Activated CD4-positive, alpha-beta T cell treated with anti-CD3 and anti-CD28 coated beads, Interleukin-2, amount 10 ng/mL, durations not matched to agents 7 days and 5 days (primary cell): ENCODE measurements at regions not wholly inside any gene's neighbourhood (a gene's known extent, or its start where the extent isn't known, plus 50 kb on each side); places are given as distances from the start of the nearest gene placed in this dataset.

Source experiments
- CTCF ChIA-PET: fragments of 350-600 bp; sonication (Branson Sonifier 250); formaldehyde crosslinking; loops from one replicate; lab custom pipeline; 2021; ENCODE audit warnings: antibody characterized with exemption; lab: Charles Lee
- POLR2A ChIA-PET: fragments of 350-600 bp; sonication (Branson Sonifier 250); formaldehyde crosslinking; loops from one replicate; lab custom pipeline; 2021; ENCODE audit warnings: antibody characterized with exemption; lab: Charles Lee
- DNase-seq: peaks from one replicate; pipeline ENCODE4 v3.0.0-alpha.2; 2020
- H3K27ac Mint-ChIP-seq: one replicate; pipeline ENCODE4 v1.8.0; 2021; ENCODE audit warnings: mild to moderate bottlenecking, moderate library complexity, mixed read lengths
- H3K27me3 Mint-ChIP-seq: one replicate; pipeline ENCODE4 v1.8.0; 2021; ENCODE audit warnings: mixed read lengths
- H3K36me3 Mint-ChIP-seq: one replicate; pipeline ENCODE4 v1.8.0; 2021; ENCODE audit warnings: low read depth, mixed read lengths
- H3K4me1 Mint-ChIP-seq: one replicate; pipeline ENCODE4 v1.8.0; 2021; ENCODE audit warnings: mixed read lengths
- H3K4me3 Mint-ChIP-seq: one replicate; pipeline ENCODE4 v1.8.0; 2021; ENCODE audit warnings: mild to moderate bottlenecking, moderate library complexity, mixed read lengths
- H3K9me3 Mint-ChIP-seq: one replicate; pipeline ENCODE4 v1.8.0; 2021; ENCODE audit warnings: mixed read lengths

GRCh38 chr15:101124731-101125451 is 127.0 kb downstream of the CHSY1 start:
- peaks cover 19% of the 10 kb centered on the region for H3K9me3 Mint-ChIP-seq

GRCh38 chr15:101123222-101123910 is 128.5 kb downstream of the CHSY1 start:
- Mint-ChIP-seq H3K4me1 (peaks cover 69% of the 10 kb centered on the region), H3K27ac (peak overlapping the region; percentile 71), H3K9me3 (peaks cover 12% of the 10 kb centered on the region), H3K36me3 (peaks cover 27% of the 10 kb centered on the region), H3K27me3 (no peaks in the 10 kb centered on the region), H3K4me3 (no peak overlapping the region)
- DNase-seq: no peak
- POLR2A ChIA-PET: no interaction called here
- CTCF ChIA-PET: interaction anchor here (0.9 to 1.7 kb wide), 2 partner anchors 10 to 11 kb away, joined by 3 to 7 read pairs; no protein-coding TSS in a partner anchor

More at GRCh38 chr15:101124731-101125451, 127.0 kb downstream of the CHSY1 start:
- peaks cover 76% of the 10 kb centered on the region for H3K4me1 Mint-ChIP-seq
- POLR2A ChIA-PET: no interaction called here
- H3K27ac Mint-ChIP-seq: peak overlapping the region; percentile 78
- DNase-seq: no peak
- CTCF ChIA-PET: interaction anchor here (0.6 to 1.7 kb wide), 2 partner anchors 8 to 499 kb away, joined by 3 to 7 read pairs; no protein-coding TSS in a partner anchor
- H3K27me3 Mint-ChIP-seq: no peaks in the 10 kb centered on the region
- peaks cover 31% of the 10 kb centered on the region for H3K36me3 Mint-ChIP-seq
- H3K4me3 Mint-ChIP-seq: no peak overlapping the region

GRCh38 chr15:101122806-101123205 is 129.0 kb downstream of the CHSY1 start:
- no peaks in the 10 kb centered on the region for H3K27me3 Mint-ChIP-seq
- H3K9me3 Mint-ChIP-seq: peaks cover 7% of the 10 kb centered on the region
- peak overlapping the region; percentile 88 for H3K27ac Mint-ChIP-seq
- peak overlapping the region; percentile 70 for H3K4me3 Mint-ChIP-seq
- DNase-seq: no peak
- ChIA-PET POLR2A (no interaction called here), CTCF (no interaction called here)
- H3K4me1 Mint-ChIP-seq: peaks cover 64% of the 10 kb centered on the region
- peaks cover 22% of the 10 kb centered on the region for H3K36me3 Mint-ChIP-seq

GRCh38 chr15:101122266-101122665 is 129.6 kb downstream of the CHSY1 start:
- peak overlapping the region; percentile 70 for H3K4me3 Mint-ChIP-seq
- CTCF ChIA-PET: interaction anchor here (0.7 to 1.4 kb wide), 3 partner anchors 17 to 133 kb away, joined by 3 to 4 read pairs (median 3); no protein-coding TSS in a partner anchor

GRCh38 chr15:101121511-101122090 is 130.2 kb downstream of the CHSY1 start:
- peak; percentile 69 for DNase-seq
- Mint-ChIP-seq H3K36me3 (peaks cover 14% of the 10 kb centered on the region), H3K4me3 (peak overlapping the region; percentile 70), H3K9me3 (peaks cover 4% of the 10 kb centered on the region), H3K4me1 (peaks cover 53% of the 10 kb centered on the region), H3K27ac (peak overlapping the region; percentile 88), H3K27me3 (no peaks in the 10 kb centered on the region)
- ChIA-PET POLR2A (no interaction called here), CTCF (interaction anchor here (0.7 to 1.4 kb wide), 4 partner anchors 8 to 134 kb away, joined by 3 to 4 read pairs (median 3); no protein-coding TSS in a partner anchor)

More at GRCh38 chr15:101122266-101122665, 129.6 kb downstream of the CHSY1 start:
- peaks cover 58% of the 10 kb centered on the region for H3K4me1 Mint-ChIP-seq
- peaks cover 17% of the 10 kb centered on the region for H3K36me3 Mint-ChIP-seq
- DNase-seq: no peak
- peaks cover 4% of the 10 kb centered on the region for H3K9me3 Mint-ChIP-seq
- peak overlapping the region; percentile 88 for H3K27ac Mint-ChIP-seq
- POLR2A ChIA-PET: no interaction called here
- no peaks in the 10 kb centered on the region for H3K27me3 Mint-ChIP-seq

GRCh38 chr15:101120987-101121386 is 130.9 kb downstream of the CHSY1 start:
- Mint-ChIP-seq H3K9me3 (peaks cover 4% of the 10 kb centered on the region), H3K36me3 (peaks cover 14% of the 10 kb centered on the region), H3K27me3 (no peaks in the 10 kb centered on the region), H3K4me1 (peaks cover 53% of the 10 kb centered on the region), H3K27ac (peak overlapping the region; percentile 60), H3K4me3 (no peak overlapping the region)
- DNase-seq: no peak
- ChIA-PET POLR2A (no interaction called here), CTCF (interaction anchor here (1.1 to 1.4 kb wide), 2 partner anchors 8 to 123 kb away, joined by 3 to 4 read pairs; no protein-coding TSS in a partner anchor)

GRCh38 chr15:101120473-101120872 is 131.4 kb downstream of the CHSY1 start:
- Mint-ChIP-seq H3K36me3 (peaks cover 14% of the 10 kb centered on the region), H3K27me3 (no peaks in the 10 kb centered on the region), H3K9me3 (peaks cover 4% of the 10 kb centered on the region), H3K27ac (peak overlapping the region; percentile 60), H3K4me1 (peaks cover 48% of the 10 kb centered on the region), H3K4me3 (no peak overlapping the region)
- CTCF ChIA-PET: no interaction called here
- POLR2A ChIA-PET: no interaction called here
- no peak for DNase-seq
